IMR-90 (cell line): ENCODE measurements at regions not wholly inside any gene's neighbourhood (a gene's known extent, or its start where the extent isn't known, plus 50 kb on each side); places are given as distances from the start of the nearest gene placed in this dataset.

Experiments used
- ATAC-seq: fragments of 200-7000 bp; cut with Tn5 transposase; 2 replicates; pipeline ENCODE4 v1.9.1; 2020; ENCODE audit warnings: low read depth, mild to moderate bottlenecking, moderate library complexity
- BruUV-seq: library from RNA; stranded (reverse); fragments of 400-500 nt; replicated peaks from 2 replicates; lab custom pipeline; 2021; lab: Mats Ljungman, UMichigan
- CTCF ChIA-PET: fragments of 300-600 bp; formaldehyde crosslinking; extraction: SDS; loops from one replicate; lab custom pipeline; 2021; ENCODE audit warnings: antibody characterized with exemption; lab: Yijun Ruan, JAX
- POLR2A ChIA-PET: fragments of 300-600 bp; sonication (Branson Sonifier 250); formaldehyde crosslinking; loops from one replicate; lab custom pipeline; 2022; ENCODE audit warnings: antibody characterized with exemption; ENCODE audit not compliant: unreplicated experiment; lab: Charles Lee
- DNase-seq: peaks from one replicate; pipeline ENCODE4 v3.0.0; 2013
- H2AFZ ChIP-seq: replicated peaks from 2 replicates; pipeline ENCODE3; 2013; ENCODE audit warnings: low read length, mild to moderate bottlenecking; ENCODE audit not compliant: poor library complexity
- H2AK5ac ChIP-seq: 2 replicates; pipeline ENCODE4 v1.6.1; 2013; ENCODE audit warnings: low read depth, low read length, inconsistent platforms
- H2AK9ac ChIP-seq: replicated peaks from 2 replicates; pipeline ENCODE3; 2013; ENCODE audit warnings: mild to moderate bottlenecking, low read depth, low read length, moderate library complexity; ENCODE audit not compliant: poor library complexity
- H2BK120ac ChIP-seq: 2 replicates; pipeline ENCODE4 v1.6.1; 2013; ENCODE audit warnings: low read depth, low read length, inconsistent platforms
- H2BK15ac ChIP-seq: 3 replicates; pipeline ENCODE4 v1.6.1; 2013; ENCODE audit warnings: low read depth, low read length, inconsistent platforms
- H2BK20ac ChIP-seq: 2 replicates; pipeline ENCODE4 v1.6.1; 2013; ENCODE audit warnings: low read depth, mild to moderate bottlenecking, inconsistent platforms, low read length, moderate library complexity
- H2BK5ac ChIP-seq: 2 replicates; pipeline ENCODE4 v1.6.1; 2013; ENCODE audit warnings: mild to moderate bottlenecking, low read depth, low read length, inconsistent platforms; ENCODE audit not compliant: poor library complexity, severe bottlenecking
- H3K14ac ChIP-seq: replicated peaks from 2 replicates; pipeline ENCODE4 v1.6.1; 2013; ENCODE audit warnings: low read depth, low read length, inconsistent platforms
- H3K18ac ChIP-seq: 2 replicates; pipeline ENCODE4 v1.6.1; 2013; ENCODE audit warnings: low read depth, low read length, control low read depth
- H3K23ac ChIP-seq: 2 replicates; pipeline ENCODE4 v1.6.1; 2013; ENCODE audit warnings: low read depth, low read length, inconsistent platforms
- H3K27ac ChIP-seq: 2 replicates; pipeline ENCODE4 v1.5.1; 2013; ENCODE audit warnings: mild to moderate bottlenecking, control low read depth, low read length; ENCODE audit not compliant: insufficient read depth
- H3K27me3 ChIP-seq: 2 replicates; pipeline ENCODE4 v1.6.1; 2013; ENCODE audit warnings: low read length; ENCODE audit not compliant: control insufficient read depth, insufficient read depth
- H3K36me3 ChIP-seq: 2 replicates; pipeline ENCODE4 v1.6.1; 2013; ENCODE audit warnings: low read length, mixed read lengths; ENCODE audit not compliant: control insufficient read depth, insufficient read depth
- H3K4ac ChIP-seq: 2 replicates; pipeline ENCODE4 v1.6.1; 2013; ENCODE audit warnings: low read depth, low read length, inconsistent platforms
- H3K4me1 ChIP-seq: 2 replicates; pipeline ENCODE4 v1.6.1; 2013; ENCODE audit warnings: low read length, mixed read lengths; ENCODE audit not compliant: control insufficient read depth, insufficient read depth
- H3K4me2 ChIP-seq: 2 replicates; pipeline ENCODE4 v1.6.1; 2013; ENCODE audit warnings: low read depth, mild to moderate bottlenecking, control low read depth, low read length, moderate library complexity
- H3K4me3 ChIP-seq: 2 replicates; pipeline ENCODE4 v1.5.1; 2013; ENCODE audit warnings: low read depth, mild to moderate bottlenecking, control low read depth, low read length, moderate library complexity; ENCODE audit not compliant: insufficient read depth
- H3K56ac ChIP-seq: 2 replicates; pipeline ENCODE4 v1.6.1; 2013; ENCODE audit warnings: low read length, inconsistent platforms; ENCODE audit not compliant: insufficient read depth; ENCODE audit errors: extremely low read depth
- H3K79me1 ChIP-seq, 2 experiments: 2 replicates each; pipeline ENCODE4 v1.6.1; 2013; ENCODE audit warnings: low read length in 2 of 2, inconsistent platforms in 1 of 2, low read depth in 1 of 2
- H3K9ac ChIP-seq: 2 replicates; pipeline ENCODE4 v1.6.1; 2013; ENCODE audit warnings: low read depth, low read length, control low read depth
- H3K9me1 ChIP-seq: 2 replicates; pipeline ENCODE4 v1.6.1; 2013; ENCODE audit warnings: low read length, inconsistent platforms; ENCODE audit not compliant: insufficient read depth
- H3K9me3 ChIP-seq: 2 replicates; pipeline ENCODE4 v1.6.1; 2013; ENCODE audit warnings: low read length; ENCODE audit not compliant: control insufficient read depth, insufficient read depth
- H4K20me1 ChIP-seq: 2 replicates; pipeline ENCODE4 v1.6.1; 2013; ENCODE audit warnings: low read length, inconsistent platforms; ENCODE audit not compliant: insufficient read depth
- H4K5ac ChIP-seq: 2 replicates; pipeline ENCODE4 v1.6.1; 2013; ENCODE audit warnings: mild to moderate bottlenecking, low read depth, low read length, control low read depth
- H4K8ac ChIP-seq, 2 experiments: 2 replicates each; pipeline ENCODE4 v1.6.1; 2013; ENCODE audit warnings: low read depth in 2 of 2, low read length in 2 of 2, control low read depth in 1 of 2, inconsistent platforms in 1 of 2
- H4K91ac ChIP-seq: 2 replicates; pipeline ENCODE4 v1.6.1; 2013; ENCODE audit warnings: low read depth, low read length, inconsistent platforms; ENCODE audit not compliant: insufficient read depth
- BHLHE40 ChIP-seq: fragments of 150-350 bp; IDR thresholded peaks from 2 replicates; pipeline ENCODE4 v1.6.1; 2016; ENCODE audit warnings: mild to moderate bottlenecking, low read depth, low read length
- MAFK ChIP-seq: IDR thresholded peaks from 2 replicates; pipeline ENCODE4 v1.6.1; 2012; ENCODE audit warnings: low read depth, low read length, improper control_type of control experiment
- RCOR1 ChIP-seq: IDR thresholded peaks from 2 replicates; pipeline ENCODE4 v1.6.1; 2012; ENCODE audit warnings: mild to moderate bottlenecking, low read length, improper control_type of control experiment; ENCODE audit not compliant: insufficient replicate concordance
- RFX5 ChIP-seq: IDR thresholded peaks from 2 replicates; pipeline ENCODE4 v1.8.0; 2012; ENCODE audit warnings: low read depth, mild to moderate bottlenecking, low read length, moderate library complexity
- SMC3 ChIP-seq: fragments of 150-350 bp; IDR thresholded peaks from 2 replicates; pipeline ENCODE4 v1.6.1; 2016; ENCODE audit warnings: low read depth, mild to moderate bottlenecking, antibody characterized with exemption, low read length, moderate library complexity
- WGBS, 2 experiments: methylation state at CpG; one replicate each; pipeline versions ENCODE4 v1.1.5 to v1.1.7; 2013; ENCODE audit warnings: missing lambda C conversion rate in 2 of 2; ENCODE audit not compliant: insufficient read length in 1 of 2; ENCODE audit errors: extremely low coverage in 2 of 2; 5-methylcytosine and 5-hydroxymethylcytosine counted together
- dilution Hi-C: fragments of 300-500 bp; cut with HindIII; formaldehyde crosslinking; loops from one replicate; pipeline ENCODE4 v1.14.3; 2018; ENCODE audit warnings: low sequenced_read_pairs; ENCODE audit not compliant: unreplicated experiment
- in situ Hi-C: fragments of 300-500 bp; cut with MboI; formaldehyde crosslinking; loops from 3 replicates; pipeline ENCODE4 v1.14.3; 2019; ENCODE audit warnings: low sequenced_read_pairs, inconsistent platforms, mixed read lengths
- intact Hi-C: fragments of 100-400 bp; cut with micrococcal nuclease; formaldehyde crosslinking; loops from 2 replicates; pipeline ENCODE4 v1.10.0; 2022
- TF ChIP-seq, protein P1 (sequence below): conservative IDR thresholded peaks from 2 replicates; pipeline ENCODE4 v1.5.1; 2012; ENCODE audit warnings: mild to moderate bottlenecking, low read depth, low read length, improper control_type of control experiment

DNA sequence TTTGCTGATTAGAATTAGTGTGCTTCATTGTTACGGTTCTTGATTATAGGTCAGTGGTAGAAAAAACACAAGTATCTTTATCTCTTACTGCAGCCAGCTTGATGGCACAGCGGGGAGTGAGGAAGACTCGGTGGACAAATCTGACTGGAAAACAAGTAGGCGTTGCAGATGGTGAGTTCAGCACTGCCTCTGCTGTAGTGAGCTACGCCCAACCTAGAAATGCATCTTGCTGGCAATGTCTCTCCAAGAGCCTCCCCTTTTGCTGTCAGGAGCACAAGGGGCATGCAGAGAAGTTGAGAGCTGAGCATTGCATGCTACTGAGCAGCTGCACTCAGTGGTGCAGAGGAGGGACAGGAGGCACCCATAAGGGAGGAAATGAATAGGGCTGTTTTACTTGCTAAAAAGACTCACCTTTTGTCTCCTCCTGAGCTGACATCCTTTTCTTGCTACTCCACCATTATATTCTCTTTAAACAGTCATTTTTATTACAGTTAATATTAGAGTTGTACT, 977.3 kb upstream of the ACVR2A start:
- Histone ChIP-seq H2BK15ac (no peak overlapping the region), H3K79me1 (no peaks in the 10 kb centered on the region), H3K18ac (no peak overlapping the region), H3K9ac (no peak overlapping the region), H2AK9ac (no peak overlapping the region), H3K36me3 (no peaks in the 10 kb centered on the region), H4K91ac (no peak overlapping the region), H3K23ac (no peak overlapping the region), H4K20me1 (no peaks in the 10 kb centered on the region), H2AK5ac (no peak overlapping the region), H3K27ac (no peak overlapping the region), H2BK20ac (no peak overlapping the region), H3K4me1 (no peaks in the 10 kb centered on the region), H4K8ac (no peak overlapping the region), H2AFZ (no peak overlapping the region), H3K27me3 (no peaks in the 10 kb centered on the region), H3K14ac (no peak overlapping the region), H4K5ac (no peak overlapping the region), H3K9me1 (no peaks in the 10 kb centered on the region), H3K9me3 (no peaks in the 10 kb centered on the region), H3K56ac (no peak overlapping the region), H3K4ac (no peak overlapping the region), H3K4me3 (no peak overlapping the region), H2BK5ac (no peak overlapping the region), H2BK120ac (no peak overlapping the region), H3K4me2 (no peak overlapping the region)
- BruUV-seq = no TSS peak
- dilution Hi-C loops (no loop called here), in situ Hi-C loops (no loop called here), intact Hi-C loops (no loop called here)
- POLR2A ChIA-PET = no interaction called here
- DNase-seq (no peak), ATAC-seq (no peak)
- TF ChIP-seq, protein P1, sequence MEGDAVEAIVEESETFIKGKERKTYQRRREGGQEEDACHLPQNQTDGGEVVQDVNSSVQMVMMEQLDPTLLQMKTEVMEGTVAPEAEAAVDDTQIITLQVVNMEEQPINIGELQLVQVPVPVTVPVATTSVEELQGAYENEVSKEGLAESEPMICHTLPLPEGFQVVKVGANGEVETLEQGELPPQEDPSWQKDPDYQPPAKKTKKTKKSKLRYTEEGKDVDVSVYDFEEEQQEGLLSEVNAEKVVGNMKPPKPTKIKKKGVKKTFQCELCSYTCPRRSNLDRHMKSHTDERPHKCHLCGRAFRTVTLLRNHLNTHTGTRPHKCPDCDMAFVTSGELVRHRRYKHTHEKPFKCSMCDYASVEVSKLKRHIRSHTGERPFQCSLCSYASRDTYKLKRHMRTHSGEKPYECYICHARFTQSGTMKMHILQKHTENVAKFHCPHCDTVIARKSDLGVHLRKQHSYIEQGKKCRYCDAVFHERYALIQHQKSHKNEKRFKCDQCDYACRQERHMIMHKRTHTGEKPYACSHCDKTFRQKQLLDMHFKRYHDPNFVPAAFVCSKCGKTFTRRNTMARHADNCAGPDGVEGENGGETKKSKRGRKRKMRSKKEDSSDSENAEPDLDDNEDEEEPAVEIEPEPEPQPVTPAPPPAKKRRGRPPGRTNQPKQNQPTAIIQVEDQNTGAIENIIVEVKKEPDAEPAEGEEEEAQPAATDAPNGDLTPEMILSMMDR = no peak
- TF ChIP-seq BHLHE40 (no peak), MAFK (no peak), SMC3 (no peak), RCOR1 (no peak), RFX5 (no peak)
- CTCF ChIA-PET = no interaction called here
- 47% methylated on average over 2 of the region's 5 CpGs; no CpG with 5 or more reads in 1 of the 2 experiments for WGBS, 2 experiments
